ENCODE measurements at regions not wholly inside any gene's neighbourhood (a gene's known extent, or its start where the extent isn't known, plus 50 kb on each side); places are given as distances from the start of the nearest gene placed in this dataset.

- DNase-seq: no peak
Observed at GRCh38 chr5:32501071-32502002, 56.8 kb upstream of the ZFR start.

- no peak for DNase-seq
Observed at GRCh38 chr5:32500181-32500580, 55.6 kb upstream of the ZFR start.

- DNase-seq: no peak
Observed at GRCh38 chr5:32499261-32499660, 54.7 kb upstream of the ZFR start.

GRCh38 chr5:32498484-32498883, 53.9 kb upstream of the ZFR start:
- no peak for DNase-seq

GRCh38 chr5:32496104-32496503, 51.6 kb upstream of the ZFR start:
- DNase-seq: no peak

- DNase-seq: no peak
Observed at GRCh38 chr5:32494827-32495226, 50.3 kb upstream of the ZFR start.

All from NCI-H1092 treated with DMSO at 0.1 percent for 48 hours (cell line).